WERI-Rb-1 (cell line): ENCODE measurements at regions not wholly inside any gene's neighbourhood (a gene's known extent, or its start where the extent isn't known, plus 50 kb on each side); places are given as distances from the start of the nearest gene placed in this dataset.

Source experiments
- DNase-seq: peaks from one replicate; pipeline ENCODE4 v3.0.0-alpha.2; 2020
- H3K27ac ChIP-seq: fragments of 250-450 bp; sonication (Bioruptor Pico); 2 replicates; pipeline ENCODE4 v1.5.1; 2020; ENCODE audit warnings: mild to moderate bottlenecking, moderate library complexity
- H3K27me3 ChIP-seq: fragments of 250-450 bp; sonication (Bioruptor Pico); 2 replicates; pipeline ENCODE4 v1.5.1; 2021; ENCODE audit warnings: mild to moderate bottlenecking, low read depth, moderate library complexity; ENCODE audit not compliant: insufficient read depth, severe bottlenecking
- H3K36me3 ChIP-seq: fragments of 250-450 bp; sonication (Bioruptor Pico); 2 replicates; pipeline ENCODE4 v1.5.1; 2020; ENCODE audit warnings: mild to moderate bottlenecking, moderate library complexity
- H3K4me3 ChIP-seq: 2 replicates; pipeline ENCODE4 v1.5.1; 2011; ENCODE audit warnings: low read depth, mild to moderate bottlenecking, control low read depth, low read length
- H3K9me3 ChIP-seq: fragments of 250-450 bp; sonication (Bioruptor Pico); 2 replicates; pipeline ENCODE4 v1.5.1; 2021; ENCODE audit warnings: mild to moderate bottlenecking, moderate library complexity; ENCODE audit not compliant: severe bottlenecking
- TF ChIP-seq, protein P1 (sequence below): IDR thresholded peaks from 2 replicates; pipeline ENCODE4 v1.5.1; 2011; ENCODE audit warnings: low read depth, mild to moderate bottlenecking, control low read depth, inconsistent platforms, low read length

DNA sequence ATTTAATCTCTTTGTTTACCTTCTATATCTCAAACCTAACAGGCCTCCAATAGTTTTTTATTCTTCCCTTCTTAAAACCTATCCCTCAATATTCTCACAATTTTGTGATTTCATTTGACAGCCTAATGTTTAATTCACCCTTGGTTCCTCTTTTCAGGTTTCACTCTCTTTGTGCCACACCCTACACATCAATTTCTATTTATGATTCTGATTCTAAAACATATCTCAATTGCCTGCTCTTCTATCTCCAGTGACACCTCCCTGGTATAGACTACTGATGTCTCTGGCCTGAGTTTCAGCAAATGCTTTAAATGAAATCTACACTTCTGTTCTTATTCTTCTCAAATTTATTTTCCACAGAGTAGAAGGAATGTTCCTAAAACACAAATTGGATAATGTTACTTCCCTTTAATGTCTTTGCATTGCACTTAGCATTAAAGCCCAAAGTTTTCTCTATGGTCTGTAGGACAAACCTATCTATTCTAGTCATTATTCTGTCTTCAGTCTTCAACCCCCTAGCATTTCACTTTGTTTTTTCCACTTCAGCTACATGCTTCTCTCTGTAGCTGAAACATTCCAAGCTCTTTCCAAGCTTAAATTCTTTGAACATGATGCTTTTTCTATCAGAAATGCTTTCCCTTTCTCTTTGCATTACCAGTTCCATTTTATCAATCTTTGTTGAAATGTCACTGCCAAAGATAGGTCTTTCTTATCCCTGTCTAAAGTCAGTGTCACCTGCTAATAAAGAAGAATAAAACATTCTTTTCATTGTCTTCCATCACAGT lies 622.0 kb downstream of the CENPC start:
- no peak overlapping the region for H3K4me3 ChIP-seq
- no peaks in the 10 kb centered on the region for H3K36me3 ChIP-seq
- no peak overlapping the region for H3K27ac ChIP-seq
- no peaks in the 10 kb centered on the region for H3K27me3 ChIP-seq
- no peak for DNase-seq
- TF ChIP-seq, protein P1, sequence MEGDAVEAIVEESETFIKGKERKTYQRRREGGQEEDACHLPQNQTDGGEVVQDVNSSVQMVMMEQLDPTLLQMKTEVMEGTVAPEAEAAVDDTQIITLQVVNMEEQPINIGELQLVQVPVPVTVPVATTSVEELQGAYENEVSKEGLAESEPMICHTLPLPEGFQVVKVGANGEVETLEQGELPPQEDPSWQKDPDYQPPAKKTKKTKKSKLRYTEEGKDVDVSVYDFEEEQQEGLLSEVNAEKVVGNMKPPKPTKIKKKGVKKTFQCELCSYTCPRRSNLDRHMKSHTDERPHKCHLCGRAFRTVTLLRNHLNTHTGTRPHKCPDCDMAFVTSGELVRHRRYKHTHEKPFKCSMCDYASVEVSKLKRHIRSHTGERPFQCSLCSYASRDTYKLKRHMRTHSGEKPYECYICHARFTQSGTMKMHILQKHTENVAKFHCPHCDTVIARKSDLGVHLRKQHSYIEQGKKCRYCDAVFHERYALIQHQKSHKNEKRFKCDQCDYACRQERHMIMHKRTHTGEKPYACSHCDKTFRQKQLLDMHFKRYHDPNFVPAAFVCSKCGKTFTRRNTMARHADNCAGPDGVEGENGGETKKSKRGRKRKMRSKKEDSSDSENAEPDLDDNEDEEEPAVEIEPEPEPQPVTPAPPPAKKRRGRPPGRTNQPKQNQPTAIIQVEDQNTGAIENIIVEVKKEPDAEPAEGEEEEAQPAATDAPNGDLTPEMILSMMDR = no peak
- H3K9me3 ChIP-seq = no peaks in the 10 kb centered on the region

DNA sequence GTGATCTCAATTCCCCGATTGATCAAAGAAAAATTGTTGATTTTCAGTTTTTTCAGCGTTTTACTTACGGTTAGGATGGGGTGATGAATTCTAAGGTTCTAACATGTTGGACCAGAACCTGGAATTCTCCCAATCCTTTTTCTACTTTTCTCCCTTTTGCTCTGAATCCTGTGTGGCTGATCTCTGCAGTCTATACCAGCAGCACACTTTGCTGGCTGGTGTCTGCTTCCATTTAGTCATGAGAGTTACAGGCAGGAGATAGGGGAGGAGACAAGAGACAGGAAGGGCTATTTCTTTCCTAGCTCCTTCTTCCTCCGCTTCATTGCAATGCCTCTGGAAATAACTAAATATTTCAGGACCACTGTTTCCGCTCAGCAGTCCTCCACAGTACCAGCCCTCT lies 623.9 kb downstream of the CENPC start:
- no peaks in the 10 kb centered on the region for H3K9me3 ChIP-seq
- no peaks in the 10 kb centered on the region for H3K36me3 ChIP-seq
- DNase-seq = no peak
- TF ChIP-seq, protein P1 = no peak
- H3K27ac ChIP-seq = no peak overlapping the region
- H3K4me3 ChIP-seq = no peak overlapping the region
- H3K27me3 ChIP-seq = no peaks in the 10 kb centered on the region

DNA sequence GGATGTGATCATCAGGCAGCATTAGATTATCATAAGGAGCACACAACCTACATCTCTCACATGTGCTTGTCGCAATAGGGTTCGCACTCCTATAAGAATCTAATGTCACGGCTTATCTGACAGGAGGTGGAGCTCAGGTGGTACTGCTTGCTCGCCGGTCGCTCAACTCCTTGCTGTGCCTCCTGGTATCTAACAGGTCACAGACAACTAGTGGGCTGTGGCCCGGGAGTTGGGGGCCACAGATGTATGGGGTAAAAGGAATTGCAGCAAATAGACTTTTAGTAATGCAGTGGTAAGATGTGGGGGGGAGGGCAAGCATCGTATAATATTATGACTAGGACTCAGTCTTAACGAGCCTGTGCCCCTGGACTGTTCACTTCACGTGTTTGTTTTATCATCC lies 624.8 kb downstream of the CENPC start:
- Histone ChIP-seq H3K9me3 (no peaks in the 10 kb centered on the region), H3K27ac (no peak overlapping the region), H3K36me3 (no peaks in the 10 kb centered on the region), H3K4me3 (no peak overlapping the region), H3K27me3 (no peaks in the 10 kb centered on the region)
- no peak for DNase-seq
- TF ChIP-seq, protein P1 = no peak

DNA sequence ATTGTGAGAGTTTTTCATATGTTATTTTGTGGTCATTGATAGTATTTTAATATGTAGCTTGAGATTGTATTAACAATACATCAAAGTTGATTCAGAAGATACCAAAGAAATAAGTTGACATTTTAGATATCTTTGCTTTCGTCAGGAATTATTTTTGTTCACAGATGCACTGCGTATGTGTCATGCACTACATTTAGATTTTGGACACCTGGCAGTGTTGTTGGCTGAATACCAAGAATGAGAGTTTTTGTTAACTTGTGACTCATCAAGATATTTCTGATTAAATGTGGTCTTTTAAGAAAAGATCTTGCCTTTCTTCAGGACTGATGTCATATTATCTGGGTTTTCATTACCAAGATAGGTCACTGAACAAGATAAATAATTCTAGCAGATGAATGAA lies 633.4 kb downstream of the CENPC start:
- Histone ChIP-seq H3K36me3 (no peaks in the 10 kb centered on the region), H3K4me3 (no peak overlapping the region), H3K27me3 (no peaks in the 10 kb centered on the region), H3K9me3 (no peaks in the 10 kb centered on the region), H3K27ac (no peak overlapping the region)
- TF ChIP-seq, protein P1 = no peak
- no peak for DNase-seq

DNA sequence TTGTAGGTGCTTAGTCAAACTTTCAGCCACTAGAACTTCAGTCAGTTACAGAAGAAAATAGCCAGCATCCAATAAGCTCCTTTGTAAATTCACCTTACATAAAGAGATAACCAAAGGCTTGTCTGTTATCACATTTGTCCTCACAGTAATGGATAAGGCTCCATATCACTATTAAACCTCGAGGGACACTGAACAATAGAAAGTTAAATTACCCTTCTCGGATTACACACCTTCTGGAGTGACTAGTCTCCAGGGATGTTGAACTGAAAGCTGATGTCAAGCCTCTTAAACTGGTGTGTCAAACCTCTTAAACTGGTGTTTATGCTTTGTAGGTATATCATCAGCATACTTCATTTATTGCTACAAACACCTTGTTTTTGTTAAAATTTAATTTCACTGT lies 639.0 kb downstream of the CENPC start:
- no peaks in the 10 kb centered on the region for H3K9me3 ChIP-seq
- H3K4me3 ChIP-seq = no peak overlapping the region
- no peaks in the 10 kb centered on the region for H3K27me3 ChIP-seq
- peak; percentile 32 for DNase-seq
- TF ChIP-seq, protein P1 = no peak
- no peaks in the 10 kb centered on the region for H3K36me3 ChIP-seq
- H3K27ac ChIP-seq = no peak overlapping the region

DNA sequence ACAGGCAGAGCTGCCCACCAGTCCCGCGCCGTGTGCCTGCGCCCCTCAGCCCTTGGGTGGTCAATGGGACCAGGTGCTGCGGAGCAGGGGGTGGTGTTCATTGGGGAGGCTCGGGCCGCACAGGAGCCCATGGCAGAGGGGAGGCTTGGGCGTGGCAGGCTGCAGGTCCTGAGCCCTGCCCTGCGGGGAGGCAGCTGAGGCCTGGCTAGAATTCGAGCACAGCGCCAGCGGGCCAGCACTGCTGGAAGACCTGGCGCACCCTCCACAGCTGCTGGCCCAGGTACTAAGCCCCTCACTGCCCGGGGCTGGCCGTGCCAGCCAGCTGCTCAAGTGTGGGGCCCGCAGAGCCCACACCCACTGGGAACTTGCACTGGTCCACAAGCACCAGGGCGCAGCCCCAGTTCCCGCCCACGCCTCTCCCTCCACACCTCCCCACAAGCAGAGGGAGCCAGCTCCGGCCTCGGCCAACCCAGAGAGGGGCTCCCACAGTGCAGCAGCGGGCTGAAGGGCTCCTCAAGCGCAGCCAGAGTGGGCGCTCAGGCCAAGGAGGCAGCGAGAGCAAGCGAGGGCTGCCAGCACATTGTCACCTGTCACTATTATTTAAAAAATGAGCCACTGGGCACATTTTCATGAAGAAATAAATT lies 645.8 kb downstream of the CENPC start:
- Histone ChIP-seq H3K4me3 (no peak overlapping the region), H3K36me3 (no peaks in the 10 kb centered on the region), H3K9me3 (peaks cover 5% of the 10 kb centered on the region), H3K27ac (no peak overlapping the region), H3K27me3 (no peaks in the 10 kb centered on the region)
- DNase-seq = no peak
- TF ChIP-seq, protein P1 = no peak
